SHP77 (cell line): ENCODE measurements at regions not wholly inside any gene's neighbourhood (a gene's known extent, or its start where the extent isn't known, plus 50 kb on each side); places are given as distances from the start of the nearest gene placed in this dataset.

Experiments used
- DNase-seq, 2 experiments: peaks; one replicate each; lab custom pipeline; 2025; lab: John Stamatoyannopoulos, UW

DNA sequence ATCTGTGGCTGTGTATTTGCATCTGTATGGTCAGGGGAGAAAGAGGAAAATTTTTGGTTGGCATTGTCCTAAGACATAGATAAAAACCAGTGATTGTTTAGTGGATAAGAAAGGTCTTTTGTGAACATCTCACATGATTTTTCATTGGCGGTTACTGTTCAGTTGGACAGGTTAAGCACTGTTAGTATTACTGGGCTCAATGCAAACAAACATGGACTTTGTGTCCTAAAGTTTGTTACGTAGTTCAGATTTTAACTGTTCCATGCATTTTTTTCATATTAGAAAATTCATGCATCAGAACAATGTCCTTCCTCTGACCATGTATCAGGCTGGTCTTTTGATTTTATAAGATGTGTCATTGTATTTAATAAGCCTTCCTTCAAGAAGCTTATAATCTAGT lies 368.0 kb downstream of the MEIS1 start:
- DNase-seq = no peak

DNA sequence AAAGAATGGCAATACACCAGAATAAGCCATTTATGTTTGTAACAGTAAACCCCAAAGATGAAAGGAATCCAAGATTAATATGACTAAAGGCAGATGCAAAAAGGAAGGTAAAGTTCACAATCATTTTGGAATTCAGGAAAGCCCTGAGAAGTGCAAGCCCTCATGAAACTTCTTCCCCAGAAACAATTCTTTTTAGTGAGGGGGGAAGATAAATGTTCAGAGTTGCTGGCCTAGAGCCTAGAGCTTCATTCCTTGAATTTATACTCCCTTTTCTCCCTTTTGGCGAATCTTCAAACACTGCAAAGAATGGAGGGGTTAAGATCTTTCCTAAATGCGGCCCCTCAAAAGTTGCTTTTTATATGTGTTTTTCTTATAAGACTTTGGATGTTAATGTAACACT lies 368.8 kb downstream of the MEIS1 start:
- DNase-seq = no peak

DNA sequence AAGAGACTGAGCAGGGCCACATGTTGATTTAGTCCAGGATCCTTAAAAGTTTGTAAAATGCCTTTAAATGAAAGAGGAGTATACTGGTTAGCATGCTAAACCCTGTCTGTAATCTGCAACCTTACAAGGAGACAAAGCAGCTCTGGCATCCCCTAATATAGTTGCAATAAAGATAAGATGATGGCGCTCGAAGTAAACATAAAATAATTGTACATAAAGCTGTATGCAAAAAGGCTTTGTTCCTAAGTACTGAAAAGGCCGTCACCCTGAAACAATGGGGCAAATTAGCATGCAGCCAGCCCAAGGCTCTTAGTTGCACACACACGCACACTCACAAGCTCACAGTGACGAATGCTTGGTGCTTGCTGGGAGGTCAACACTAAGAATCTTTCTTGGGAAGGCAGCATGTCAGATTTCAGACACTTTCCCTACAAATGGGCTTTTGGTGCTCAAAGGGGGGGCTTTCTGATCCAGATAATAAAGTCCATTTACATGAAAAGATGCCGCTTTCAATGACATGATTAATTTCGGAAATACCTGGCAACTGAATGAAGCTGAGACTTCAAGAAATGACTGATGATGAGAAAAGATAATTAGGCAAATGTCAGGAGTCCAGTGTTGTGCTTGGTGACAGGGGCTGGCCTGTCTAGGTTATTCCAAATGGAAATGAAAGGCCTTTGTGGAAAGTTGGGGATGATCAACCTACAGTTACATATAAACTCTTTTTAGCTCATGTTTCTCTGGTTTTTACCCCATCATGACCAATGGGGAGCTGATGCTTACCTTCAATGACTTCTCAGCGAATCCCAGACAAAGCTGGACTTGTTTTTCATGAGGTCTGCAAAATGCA lies 370.3 kb downstream of the MEIS1 start:
- DNase-seq = no peak

DNA sequence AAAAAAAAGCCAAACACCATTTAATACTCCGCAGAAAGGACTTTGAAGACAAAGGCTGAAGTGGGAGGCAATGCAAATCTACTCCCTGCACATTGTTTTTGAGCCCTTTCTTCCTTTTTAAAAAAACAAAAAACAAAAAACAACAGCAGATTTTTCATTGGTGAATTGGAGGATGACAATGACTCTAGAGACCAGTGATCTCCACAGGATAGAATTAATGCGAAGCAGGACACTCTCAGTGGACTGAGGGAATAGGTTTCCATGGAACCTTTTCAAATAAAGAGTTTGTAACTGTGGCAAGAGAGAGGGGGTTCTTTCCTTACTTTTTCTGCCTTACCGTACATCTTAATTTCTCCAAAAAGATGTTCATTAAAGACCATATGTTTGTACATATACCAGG lies 371.0 kb downstream of the MEIS1 start:
- no peak for DNase-seq

DNA sequence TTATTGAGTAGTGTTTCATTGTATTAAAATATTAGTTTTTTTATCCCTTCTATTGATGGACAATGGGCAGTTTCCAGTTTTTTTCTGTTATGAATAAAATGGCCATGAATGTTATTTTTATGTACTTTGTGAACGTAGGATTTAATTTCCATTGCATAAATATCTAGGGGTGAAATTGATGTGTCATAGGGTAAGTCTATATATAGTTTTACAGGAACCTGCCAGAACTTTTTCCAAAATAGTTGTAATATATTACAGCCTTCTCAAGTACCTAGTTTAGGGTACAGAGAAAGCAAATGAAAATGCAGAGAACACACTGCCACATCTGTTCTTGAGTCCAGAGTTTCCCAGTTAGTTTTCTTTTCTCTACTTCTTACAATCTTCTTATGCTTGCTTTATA lies 378.6 kb downstream of the MEIS1 start:
- no peak for DNase-seq

- no peak for DNase-seq
Observed at GRCh38 chr2:66813976-66814375, 379.1 kb downstream of the MEIS1 start.

DNA sequence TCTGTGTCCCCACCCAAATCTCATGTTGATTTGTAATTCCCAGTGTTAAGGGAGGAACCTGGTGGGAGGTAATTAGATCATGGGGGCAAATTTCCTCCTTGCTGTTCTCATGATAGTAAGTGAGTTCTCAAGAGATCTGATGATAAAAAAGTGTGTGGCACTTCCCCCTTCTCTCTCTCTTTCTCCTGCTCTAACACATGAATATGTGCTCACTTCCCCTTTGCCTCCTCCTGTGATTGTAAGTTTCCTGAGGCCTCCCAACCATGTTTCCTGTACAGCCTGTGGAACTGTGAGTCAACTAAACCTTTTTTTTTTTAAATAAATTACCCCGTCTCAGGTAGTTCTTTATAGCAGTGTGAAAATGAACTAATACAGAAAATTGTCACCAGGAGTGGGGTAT lies 380.0 kb downstream of the MEIS1 start:
- no peak for DNase-seq

- DNase-seq = no peak
Observed at GRCh38 chr2:66815886-66816285, 381.0 kb downstream of the MEIS1 start.

- DNase-seq = no peak
Observed at GRCh38 chr2:66821168-66821567, 386.2 kb downstream of the MEIS1 start.

GRCh38 chr2:66822186-66822585 lies 387.3 kb downstream of the MEIS1 start:
- no peak for DNase-seq

GRCh38 chr2:66824926-66825325 lies 390.0 kb downstream of the MEIS1 start:
- no peak for DNase-seq

- DNase-seq = no peak
Observed at GRCh38 chr2:66827851-66828250, 392.9 kb downstream of the MEIS1 start.

DNA sequence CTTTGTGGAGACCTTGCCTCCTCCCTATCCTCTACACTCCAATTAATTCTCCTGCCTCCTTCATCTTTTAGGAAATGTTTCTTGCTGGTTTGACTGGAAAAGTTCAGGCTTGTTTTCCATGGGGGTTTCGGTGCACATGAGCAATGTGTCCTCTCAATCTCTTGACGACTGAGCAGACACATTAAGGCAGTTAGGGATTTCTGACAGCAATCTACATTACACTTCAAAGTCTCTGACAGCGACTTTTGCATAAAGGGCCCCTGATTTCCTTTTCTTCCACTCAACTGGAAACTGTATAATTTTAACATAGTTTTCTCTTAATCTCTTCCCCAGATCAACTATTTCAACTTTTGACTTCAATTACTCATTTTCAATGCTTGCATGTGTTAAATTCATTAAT lies 394.0 kb downstream of the MEIS1 start:
- no peak for DNase-seq

GRCh38 chr2:66830881-66831280 lies 396.0 kb downstream of the MEIS1 start:
- no peak for DNase-seq

DNA sequence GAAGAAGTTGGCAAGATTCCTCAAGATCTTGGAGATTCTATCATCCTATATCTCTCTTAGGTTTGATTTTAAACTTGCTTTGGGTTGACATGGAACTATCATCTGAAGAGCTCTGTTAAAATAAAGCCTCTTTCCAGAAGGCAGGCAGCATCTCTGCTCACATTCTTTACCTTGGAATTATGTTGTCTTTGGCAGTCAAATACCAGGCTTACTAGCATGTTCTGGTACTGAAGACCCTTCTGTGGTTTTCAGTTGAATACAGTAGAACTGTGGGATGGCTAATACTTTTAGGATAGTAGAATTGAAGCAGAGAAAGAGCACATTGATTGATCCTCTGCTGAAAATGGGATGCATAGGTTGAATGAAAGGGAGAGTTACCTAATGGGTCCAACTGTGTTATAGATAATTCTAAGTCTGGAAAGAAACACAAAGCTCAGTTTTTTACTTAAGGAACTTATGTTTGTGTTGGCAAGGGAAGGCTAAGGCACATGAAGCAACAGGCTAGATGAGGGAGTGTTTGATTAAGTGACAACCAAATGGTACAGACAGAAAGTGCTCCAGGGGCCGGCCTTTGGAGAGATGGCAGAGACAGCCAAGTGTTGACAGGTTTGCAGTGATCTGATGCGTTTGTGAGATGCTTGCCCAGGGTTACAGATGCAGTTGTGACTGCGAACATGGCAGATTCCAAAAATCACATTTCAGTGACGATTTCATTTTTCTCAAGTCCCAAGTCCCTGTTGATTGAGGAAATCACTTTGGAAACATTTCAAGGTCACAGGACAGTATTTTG lies 397.9 kb downstream of the MEIS1 start:
- DNase-seq = no peak

DNA sequence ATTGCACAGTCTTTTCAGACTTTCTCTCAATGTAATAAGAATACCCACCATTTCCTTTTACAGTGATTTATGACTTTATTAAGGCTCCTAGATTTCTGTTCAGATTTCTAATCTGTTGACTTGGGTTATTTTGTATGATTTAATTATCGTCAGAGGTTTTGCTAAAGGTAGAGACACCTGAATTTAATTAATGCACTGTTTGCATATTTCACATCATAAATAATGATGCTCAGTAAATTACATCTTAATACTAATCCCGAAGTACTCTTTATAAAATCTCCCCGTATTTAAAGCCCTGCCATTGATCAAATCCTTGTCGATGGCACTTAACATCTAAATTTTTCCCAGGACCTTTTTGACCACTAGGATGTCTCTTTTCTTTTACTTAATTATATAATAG lies 399.9 kb downstream of the MEIS1 start:
- no peak for DNase-seq

DNA sequence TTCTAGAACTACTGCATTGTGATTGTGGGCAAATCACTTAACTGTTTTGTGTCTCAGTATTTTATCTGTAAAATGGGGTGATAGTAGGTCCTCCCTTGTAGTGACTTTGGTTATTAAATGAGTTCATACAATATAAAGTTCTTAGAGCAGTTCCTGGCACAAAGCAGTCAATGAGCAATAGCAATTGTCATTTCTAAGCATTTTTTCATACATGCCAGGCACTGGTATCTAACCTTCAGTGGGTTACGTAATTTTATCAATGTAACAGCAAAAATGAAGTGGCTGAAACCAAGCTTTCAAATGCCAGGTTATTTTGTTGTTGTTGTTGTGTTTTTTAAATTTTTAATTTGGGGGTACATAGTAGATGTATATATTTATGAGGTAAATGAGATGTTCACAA lies 401.9 kb downstream of the MEIS1 start:
- DNase-seq = no peak

- DNase-seq = no peak
Observed at GRCh38 chr2:66839551-66840320, 404.8 kb downstream of the MEIS1 start.

DNA sequence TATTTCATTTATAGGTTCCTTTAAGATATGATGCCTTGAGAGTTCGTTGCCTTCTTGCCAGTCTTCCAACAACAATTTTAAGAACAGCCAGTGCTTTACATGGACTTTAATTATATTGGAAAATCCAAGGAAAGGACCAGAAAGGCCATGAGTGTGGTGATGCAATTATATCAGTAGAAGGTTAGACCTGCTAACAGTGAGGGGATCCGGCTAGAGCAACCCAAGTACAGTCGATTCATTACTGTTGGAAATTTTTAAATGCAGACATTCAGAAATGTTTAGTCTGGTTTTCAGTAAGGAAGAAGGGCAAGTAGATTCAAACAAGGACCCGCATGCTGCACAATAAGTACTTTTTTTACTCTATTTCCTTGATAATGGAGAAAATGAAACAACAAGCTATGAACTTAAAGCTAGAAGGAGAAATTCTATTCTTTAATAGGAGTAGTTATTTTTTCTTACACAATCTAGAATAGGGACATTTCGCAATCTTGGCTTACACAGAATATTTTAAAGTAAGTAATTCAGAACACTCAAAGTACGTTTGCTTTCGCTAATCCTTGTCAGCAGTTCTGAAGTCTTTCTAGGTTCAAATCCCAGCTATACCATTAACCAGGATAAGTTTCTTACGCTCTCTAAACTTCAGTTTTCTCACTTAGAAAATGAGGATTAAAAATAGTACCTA lies 405.5 kb downstream of the MEIS1 start:
- DNase-seq = no peak

GRCh38 chr2:66843847-66844246 lies 408.9 kb downstream of the MEIS1 start:
- no peak for DNase-seq

DNA sequence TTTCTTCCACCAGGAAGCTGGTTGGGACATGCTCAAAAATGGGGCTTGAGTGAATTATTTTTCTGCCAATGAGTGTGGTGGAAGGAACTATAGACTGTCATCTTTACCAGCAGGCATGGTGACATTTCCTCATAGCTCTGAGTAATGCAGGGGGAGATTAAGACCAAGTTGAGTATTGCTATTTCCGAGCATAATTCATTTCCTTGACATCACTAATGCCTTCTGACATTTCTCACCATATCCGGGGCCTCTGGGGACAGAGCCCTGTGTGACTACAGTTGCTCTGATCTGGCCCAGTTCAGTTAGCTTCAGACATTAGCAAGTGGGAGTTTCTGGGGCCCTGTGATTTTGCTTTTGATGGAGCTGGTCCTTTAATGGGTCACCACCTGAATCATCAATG lies 410.4 kb downstream of the MEIS1 start:
- DNase-seq = no peak

DNA sequence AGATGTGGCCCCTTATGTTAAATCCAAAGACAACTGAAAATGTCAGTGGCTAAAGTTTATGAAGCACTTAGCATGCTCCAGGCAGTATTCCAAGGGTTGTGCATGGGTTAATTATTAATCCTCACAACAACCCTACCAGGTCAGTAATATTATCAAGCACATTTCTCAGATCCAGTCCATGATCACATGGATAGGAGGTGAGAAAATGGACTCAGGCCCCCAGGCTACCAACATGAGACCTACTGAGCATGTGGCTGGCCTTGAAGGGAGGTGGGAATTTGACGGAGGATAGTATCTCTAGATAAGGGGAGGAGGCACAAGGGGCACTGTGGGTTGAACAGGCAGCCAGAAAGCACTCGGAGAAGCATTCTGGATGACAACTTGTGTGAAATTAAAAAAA lies 412.0 kb downstream of the MEIS1 start:
- DNase-seq = no peak
